ENCODE measurements at regions not wholly inside any gene's neighbourhood (a gene's known extent, or its start where the extent isn't known, plus 50 kb on each side); places are given as distances from the start of the nearest gene placed in this dataset.

DNA sequence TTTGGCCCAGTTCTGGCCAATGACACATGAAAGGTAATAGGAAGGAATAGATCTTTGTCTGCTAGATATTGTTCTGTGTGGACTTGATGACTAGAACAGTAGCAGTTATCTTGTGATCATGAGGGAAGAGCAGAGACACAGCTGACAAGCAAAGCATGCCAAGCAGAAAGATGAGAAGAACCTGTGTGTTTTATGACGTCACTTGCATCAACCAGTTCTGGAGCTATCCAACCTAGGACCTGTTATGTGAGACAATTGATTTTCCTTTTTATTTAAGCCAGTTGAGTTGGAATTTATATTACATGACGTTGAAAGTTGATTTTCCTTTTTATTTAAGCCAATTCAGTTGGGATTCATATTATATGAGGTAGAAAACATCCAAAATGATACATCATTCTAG is 143.2 kb downstream of the MCHR2 start:
- no peak overlapping the region for H3K4me3 ChIP-seq (ENCODE audit: insufficient read depth, low read depth, low read length)
- no peaks in the 10 kb centered on the region for H3K4me1 ChIP-seq (ENCODE audit: control insufficient read depth, insufficient read depth, low read length)
- H3K27me3 ChIP-seq (ENCODE audit: control insufficient read depth, insufficient read depth, low read length, poor library complexity, severe bottlenecking) = no peaks in the 10 kb centered on the region
- H3K27ac ChIP-seq (ENCODE audit: insufficient read depth, low read depth, low read length, poor library complexity, severe bottlenecking) = no peak overlapping the region
- 89 to 95% methylated on average over 1 to 2 of the region's 2 CpGs for WGBS, 2 experiments
- H3K36me3 ChIP-seq (ENCODE audit: control insufficient read depth, insufficient read depth, low read length) = no peaks in the 10 kb centered on the region
- H3K9me3 ChIP-seq (ENCODE audit: control insufficient read depth, low read length) = no peaks in the 10 kb centered on the region

DNA sequence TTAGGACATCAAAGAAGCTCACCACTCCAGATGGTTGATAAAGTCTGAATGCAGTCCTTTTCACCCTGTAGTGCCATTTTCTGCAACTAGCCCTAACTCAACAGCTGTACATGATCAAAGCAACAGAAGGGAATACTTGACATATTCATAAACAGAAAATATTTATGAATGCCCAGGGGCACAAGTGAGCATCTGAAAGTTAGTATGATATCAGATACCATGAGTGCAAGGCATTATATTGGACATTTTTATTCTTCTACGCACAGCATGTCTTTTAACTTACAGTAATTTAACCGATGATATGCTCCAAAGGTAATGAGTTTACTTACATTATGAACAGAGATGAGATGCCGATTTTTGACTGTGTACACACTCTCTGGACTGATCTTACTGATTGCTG is 142.0 kb downstream of the MCHR2 start:
- Histone ChIP-seq H3K36me3 (ENCODE audit: control insufficient read depth, insufficient read depth, low read length) (no peaks in the 10 kb centered on the region), H3K9me3 (ENCODE audit: control insufficient read depth, low read length) (no peaks in the 10 kb centered on the region), H3K27me3 (ENCODE audit: control insufficient read depth, insufficient read depth, low read length, poor library complexity, severe bottlenecking) (no peaks in the 10 kb centered on the region), H3K27ac (ENCODE audit: insufficient read depth, low read depth, low read length, poor library complexity, severe bottlenecking) (no peak overlapping the region), H3K4me1 (ENCODE audit: control insufficient read depth, insufficient read depth, low read length) (no peaks in the 10 kb centered on the region), H3K4me3 (ENCODE audit: insufficient read depth, low read depth, low read length) (no peak overlapping the region)
- WGBS, 2 experiments = 95 to 100% methylated on average over 2 to 3 of the region's 3 CpGs

GRCh38 chr6:99867026-99867425 is 127.0 kb downstream of the MCHR2 start:
- peaks cover 6% of the 10 kb centered on the region for H3K27me3 ChIP-seq (ENCODE audit: control insufficient read depth, insufficient read depth, low read length, poor library complexity, severe bottlenecking)
- H3K9me3 ChIP-seq (ENCODE audit: control insufficient read depth, low read length) = no peaks in the 10 kb centered on the region
- WGBS, 2 experiments = 45 to 76% methylated on average over 1 to 2 of the region's 3 CpGs
- no peaks in the 10 kb centered on the region for H3K4me1 ChIP-seq (ENCODE audit: control insufficient read depth, insufficient read depth, low read length)
- H3K27ac ChIP-seq (ENCODE audit: insufficient read depth, low read depth, low read length, poor library complexity, severe bottlenecking) = no peak overlapping the region
- no peak overlapping the region for H3K4me3 ChIP-seq (ENCODE audit: insufficient read depth, low read depth, low read length)
- no peaks in the 10 kb centered on the region for H3K36me3 ChIP-seq (ENCODE audit: control insufficient read depth, insufficient read depth, low read length)

- H3K27me3 ChIP-seq (ENCODE audit: control insufficient read depth, insufficient read depth, low read length, poor library complexity, severe bottlenecking) = peaks cover 6% of the 10 kb centered on the region
- no peaks in the 10 kb centered on the region for H3K9me3 ChIP-seq (ENCODE audit: control insufficient read depth, low read length)
- WGBS, 2 experiments = 2 to 4% methylated on average over 13 of the region's 13 CpGs
- no peak overlapping the region for H3K27ac ChIP-seq (ENCODE audit: insufficient read depth, low read depth, low read length, poor library complexity, severe bottlenecking)
- no peaks in the 10 kb centered on the region for H3K4me1 ChIP-seq (ENCODE audit: control insufficient read depth, insufficient read depth, low read length)
- no peaks in the 10 kb centered on the region for H3K36me3 ChIP-seq (ENCODE audit: control insufficient read depth, insufficient read depth, low read length)
- H3K4me3 ChIP-seq (ENCODE audit: insufficient read depth, low read depth, low read length) = no peak overlapping the region
Observed at GRCh38 chr6:99868074-99868702, 125.8 kb downstream of the MCHR2 start.
